HG03135 (cell line): ENCODE measurements at regions not wholly inside any gene's neighbourhood (a gene's known extent, or its start where the extent isn't known, plus 50 kb on each side); places are given as distances from the start of the nearest gene placed in this dataset.

Experiments used
- ATAC-seq: cut with Tn5 transposase; IDR thresholded peaks from one replicate; pipeline ENCODE4 v1.9.1; 2021; ENCODE audit warnings: mild to moderate bottlenecking, moderate library complexity; ENCODE audit not compliant: unreplicated experiment

GRCh38 chr5:174282391-174282790 lies 236.9 kb downstream of the NSG2 start:
- ATAC-seq = no peak

GRCh38 chr5:174283211-174284005 lies 237.9 kb downstream of the NSG2 start:
- no peak for ATAC-seq

GRCh38 chr5:174284873-174285272 lies 239.4 kb downstream of the NSG2 start:
- no peak for ATAC-seq

- ATAC-seq = no peak
These were observed 242.3 kb downstream of the NSG2 start for GRCh38 chr5:174287761-174288160.

GRCh38 chr5:174288439-174288838 lies 242.9 kb downstream of the NSG2 start:
- ATAC-seq = no peak

GRCh38 chr5:174291162-174291561 lies 245.7 kb downstream of the NSG2 start:
- ATAC-seq = no peak

- no peak for ATAC-seq
These were observed 246.8 kb downstream of the NSG2 start for GRCh38 chr5:174292348-174292747.

- no peak for ATAC-seq
These were observed 247.5 kb downstream of the NSG2 start for GRCh38 chr5:174293006-174293405.

- no peak for ATAC-seq
These were observed 248.0 kb downstream of the NSG2 start for GRCh38 chr5:174293481-174293880.

- no peak for ATAC-seq
These were observed 249.6 kb downstream of the NSG2 start for GRCh38 chr5:174294891-174295620.

- ATAC-seq = no peak
These were observed 250.4 kb downstream of the NSG2 start for GRCh38 chr5:174295702-174296436.

GRCh38 chr5:174300118-174300940 lies 254.8 kb downstream of the NSG2 start:
- no peak for ATAC-seq

GRCh38 chr5:174300941-174301761 lies 255.6 kb downstream of the NSG2 start:
- ATAC-seq = no peak

- no peak for ATAC-seq
These were observed 256.5 kb downstream of the NSG2 start for GRCh38 chr5:174301848-174302625.

- ATAC-seq = no peak
These were observed 257.5 kb downstream of the NSG2 start for GRCh38 chr5:174303035-174303434.

- ATAC-seq = no peak
These were observed 258.0 kb downstream of the NSG2 start for GRCh38 chr5:174303437-174304045.

- ATAC-seq = no peak
These were observed 259.8 kb downstream of the NSG2 start for GRCh38 chr5:174305241-174305681.

- no peak for ATAC-seq
These were observed 261.0 kb downstream of the NSG2 start for GRCh38 chr5:174306345-174307030.
